GM18873 (cell line): ENCODE measurements at regions not wholly inside any gene's neighbourhood (a gene's known extent, or its start where the extent isn't known, plus 50 kb on each side); places are given as distances from the start of the nearest gene placed in this dataset.

Experiments used
- ATAC-seq: cut with Tn5 transposase; IDR thresholded peaks from one replicate; pipeline ENCODE4 v1.9.1; 2021; ENCODE audit warnings: mild to moderate bottlenecking, moderate library complexity, moderate number of reproducible peaks; ENCODE audit not compliant: unreplicated experiment, low FRiP score

- ATAC-seq, result no peak
Measured at GRCh38 chr6:168744861-168745260, 303.9 kb downstream of the SMOC2 start.

- ATAC-seq, result no peak
Measured at GRCh38 chr6:168741942-168742782, 301.2 kb downstream of the SMOC2 start.

- ATAC-seq, result no peak
Measured at GRCh38 chr6:168741305-168741704, 300.3 kb downstream of the SMOC2 start.

- no peak for ATAC-seq
Measured at GRCh38 chr6:168739381-168739780, 298.4 kb downstream of the SMOC2 start.

- ATAC-seq, result no peak
Measured at GRCh38 chr6:168737481-168737880, 296.5 kb downstream of the SMOC2 start.

GRCh38 chr6:168737014-168737413 is 296.0 kb downstream of the SMOC2 start:
- no peak for ATAC-seq

- no peak for ATAC-seq
Measured at GRCh38 chr6:168736039-168736438, 295.1 kb downstream of the SMOC2 start.

- no peak for ATAC-seq
Measured at GRCh38 chr6:168735268-168735949, 294.4 kb downstream of the SMOC2 start.

GRCh38 chr6:168734523-168734922 is 293.5 kb downstream of the SMOC2 start:
- no peak for ATAC-seq

- ATAC-seq, result no peak
Measured at GRCh38 chr6:168732676-168733075, 291.7 kb downstream of the SMOC2 start.

GRCh38 chr6:168730931-168731716 is 290.1 kb downstream of the SMOC2 start:
- ATAC-seq, result no peak

GRCh38 chr6:168728056-168728455 is 287.1 kb downstream of the SMOC2 start:
- no peak for ATAC-seq

GRCh38 chr6:168726312-168726856 is 285.4 kb downstream of the SMOC2 start:
- no peak for ATAC-seq

- no peak for ATAC-seq
Measured at GRCh38 chr6:168725802-168726201, 284.8 kb downstream of the SMOC2 start.

- no peak for ATAC-seq
Measured at GRCh38 chr6:168724669-168725570, 283.9 kb downstream of the SMOC2 start.

GRCh38 chr6:168724033-168724432 is 283.0 kb downstream of the SMOC2 start:
- no peak for ATAC-seq

GRCh38 chr6:168722397-168722796 is 281.4 kb downstream of the SMOC2 start:
- ATAC-seq, result no peak

- no peak for ATAC-seq
Measured at GRCh38 chr6:168721571-168721970, 280.6 kb downstream of the SMOC2 start.

GRCh38 chr6:168719901-168720300 is 278.9 kb downstream of the SMOC2 start:
- ATAC-seq, result no peak
